Keratinocyte (primary cell): ENCODE measurements at regions not wholly inside any gene's neighbourhood (a gene's known extent, or its start where the extent isn't known, plus 50 kb on each side); places are given as distances from the start of the nearest gene placed in this dataset.

Experiments used
- CTCF ChIP-seq, 3 experiments: IDR thresholded peaks in 1 of 3; conservative IDR thresholded peaks in 1 of 3; optimal IDR thresholded peaks in 1 of 3; 2 replicates in 2 of 3; 3 replicates in 1 of 3; pipeline versions ENCODE3 to v1.5.1; 2011; ENCODE audit warnings: low read length in 3 of 3, mild to moderate bottlenecking in 3 of 3, moderate library complexity in 2 of 3, control low read depth in 1 of 3, inconsistent platforms in 1 of 3; ENCODE audit not compliant: insufficient read depth in 2 of 3; ENCODE audit errors: extremely low read depth in 1 of 3
- EZH2 ChIP-seq: IDR thresholded peaks from one replicate; pipeline ENCODE4 v1.6.1; 2012; ENCODE audit warnings: inconsistent platforms, mild to moderate bottlenecking, low read length, moderate library complexity

GRCh38 chr2:21461754-21462240 lies 338.0 kb downstream of the TDRD15 start:
- TF ChIP-seq CTCF (optimal IDR thresholded peaks at IDR 0.05 in 1 of 3, IDR thresholded peaks at IDR 0.05 in 1 of 3, conservative IDR thresholded peaks at IDR 0.05 in 1 of 3; ENCODE audit: extremely low read depth in 1 of 3, insufficient read depth in 2 of 3, low read length in 3 of 3): no peak
- TF ChIP-seq EZH2: no peak
